Stimulated activated CD8-positive, alpha-beta memory T cell treated with anti-CD3 and anti-CD28 coated beads, Interleukin-2, amount 100 ng/mL, for 48 hours (primary cell): ENCODE measurements at regions not wholly inside any gene's neighbourhood (a gene's known extent, or its start where the extent isn't known, plus 50 kb on each side); places are given as distances from the start of the nearest gene placed in this dataset.

Experiments used
- DNase-seq, 2 donors: peaks; one replicate each; pipeline ENCODE4 v3.0.0-alpha.2; 2020; ENCODE audit warnings: low read depth in 2 of 2

- DNase-seq, result no peak
Measured at GRCh38 chr22:48433647-48434046, 1394.0 kb downstream of the BRD1 start.

- DNase-seq, result no peak
Measured at GRCh38 chr22:48432781-48433518, 1394.7 kb downstream of the BRD1 start.

GRCh38 chr22:48431536-48432315 is 1395.9 kb downstream of the BRD1 start:
- DNase-seq, result no peak

- DNase-seq, result no peak
Measured at GRCh38 chr22:48431014-48431413, 1396.7 kb downstream of the BRD1 start.

GRCh38 chr22:48429446-48430020 is 1398.1 kb downstream of the BRD1 start:
- DNase-seq, result no peak

- DNase-seq, result no peak
Measured at GRCh38 chr22:48428631-48429371, 1398.9 kb downstream of the BRD1 start.

- no peak for DNase-seq
Measured at GRCh38 chr22:48427731-48428211, 1399.9 kb downstream of the BRD1 start.

GRCh38 chr22:48426466-48427380 is 1401.0 kb downstream of the BRD1 start:
- DNase-seq, result no peak

GRCh38 chr22:48425641-48426040 is 1402.0 kb downstream of the BRD1 start:
- no peak for DNase-seq

GRCh38 chr22:48425091-48425506 is 1402.6 kb downstream of the BRD1 start:
- no peak for DNase-seq

GRCh38 chr22:48424661-48425060 is 1403.0 kb downstream of the BRD1 start:
- no peak for DNase-seq

- no peak for DNase-seq
Measured at GRCh38 chr22:48424201-48424627, 1403.5 kb downstream of the BRD1 start.

- DNase-seq, result no peak
Measured at GRCh38 chr22:48423481-48423911, 1404.2 kb downstream of the BRD1 start.

GRCh38 chr22:48422900-48423480 is 1404.7 kb downstream of the BRD1 start:
- DNase-seq, result no peak

GRCh38 chr22:48418831-48419230 is 1408.8 kb downstream of the BRD1 start:
- no peak for DNase-seq

- no peak for DNase-seq
Measured at GRCh38 chr22:48417225-48418070, 1410.2 kb downstream of the BRD1 start.

- no peak for DNase-seq
Measured at GRCh38 chr22:48416396-48417224, 1411.1 kb downstream of the BRD1 start.

- no peak for DNase-seq
Measured at GRCh38 chr22:48415520-48415919, 1412.2 kb downstream of the BRD1 start.

GRCh38 chr22:48414651-48415050 is 1413.0 kb downstream of the BRD1 start:
- DNase-seq, result no peak
